GM21528 (cell line): ENCODE measurements at regions not wholly inside any gene's neighbourhood (a gene's known extent, or its start where the extent isn't known, plus 50 kb on each side); places are given as distances from the start of the nearest gene placed in this dataset.
A peak's percentile ranks its signal among the peaks of the same experiment; 100 is the strongest.
"Not testable (repeated sequence)": the region's sequence is repeated elsewhere in the genome, so short reads cannot be mapped to it uniquely, and the experiment has no call there.

Experiments used
- ATAC-seq: cut with Tn5 transposase; IDR thresholded peaks from one replicate; pipeline ENCODE4 v1.9.1; 2021; ENCODE audit warnings: mild to moderate bottlenecking, moderate library complexity; ENCODE audit not compliant: unreplicated experiment, low FRiP score

DNA sequence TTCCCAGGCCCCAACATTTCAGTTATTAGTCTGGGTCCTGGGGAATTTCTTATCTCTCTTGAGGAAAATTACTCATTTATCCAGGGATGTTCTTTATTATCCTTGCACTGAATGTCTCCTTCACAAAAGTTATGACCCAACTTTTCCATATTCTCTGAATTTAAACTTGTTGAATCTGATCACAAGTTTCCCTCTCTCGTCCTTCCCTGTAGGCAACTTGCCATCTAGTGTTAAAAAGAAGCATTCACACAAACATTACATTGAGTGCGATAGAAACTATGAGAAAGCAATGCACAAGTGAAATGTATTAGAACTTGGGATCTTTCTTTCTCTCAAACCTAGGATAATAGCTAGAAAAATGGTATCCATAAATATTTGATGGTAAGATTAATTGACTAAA is 608.4 kb downstream of the FSCB start:
- ATAC-seq: no peak

DNA sequence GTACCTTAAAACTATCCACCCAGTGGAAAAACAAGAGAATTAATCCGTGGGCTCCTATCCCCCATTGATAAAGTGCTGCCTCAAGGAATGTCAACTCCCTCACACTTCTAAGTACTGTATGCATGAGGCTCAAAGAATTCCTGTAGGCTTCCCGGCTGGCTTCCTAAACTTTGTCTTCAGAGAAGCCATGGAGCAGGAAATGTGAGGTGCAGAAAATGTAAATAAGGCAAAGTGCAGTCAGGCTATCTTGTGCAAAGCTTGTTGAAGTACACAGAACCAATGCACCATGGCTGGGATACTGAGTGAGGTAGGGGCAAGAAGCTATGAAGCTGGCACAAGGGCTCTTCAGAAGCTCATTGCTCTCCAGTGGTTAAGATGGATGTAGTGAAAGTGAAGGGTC is 611.0 kb downstream of the FSCB start:
- no peak for ATAC-seq

DNA sequence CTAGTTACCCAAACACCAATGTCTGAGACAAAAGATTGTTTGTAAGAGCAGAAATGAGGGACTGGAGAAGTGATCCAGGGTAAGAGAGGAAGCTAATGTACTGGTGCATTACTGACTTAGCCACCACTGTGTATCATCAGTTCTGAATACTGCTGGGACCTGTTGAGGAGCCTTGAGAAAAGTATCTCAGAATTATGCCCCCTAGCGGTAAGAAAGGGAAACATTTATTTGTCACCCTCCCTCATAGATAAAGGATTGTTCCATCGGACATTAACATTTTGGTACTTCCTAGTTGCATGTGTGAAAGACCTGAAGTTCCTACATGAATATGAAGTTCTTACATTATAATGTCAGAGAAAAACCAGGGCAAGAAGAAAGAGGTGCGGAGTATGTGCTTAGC is 612.5 kb downstream of the FSCB start:
- ATAC-seq: peak; percentile 87

DNA sequence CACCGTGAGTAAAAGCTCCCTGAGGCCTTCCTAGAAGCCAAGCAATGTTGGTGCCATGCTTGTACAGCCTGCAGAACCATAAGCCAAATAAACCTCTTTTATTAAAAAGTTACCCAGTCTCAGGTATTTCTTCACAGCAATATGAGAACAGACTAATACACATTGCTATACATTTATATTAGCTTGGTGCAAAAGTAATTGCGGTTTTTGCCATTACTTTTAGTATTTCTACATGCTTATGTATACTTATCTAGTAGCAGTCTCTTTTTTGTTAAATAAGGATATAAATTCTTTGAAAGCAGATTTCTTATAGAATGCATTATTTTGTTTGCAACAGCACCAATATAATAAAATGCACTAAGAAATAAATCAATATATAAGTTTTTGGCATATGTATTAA is 619.6 kb downstream of the FSCB start:
- no peak for ATAC-seq

DNA sequence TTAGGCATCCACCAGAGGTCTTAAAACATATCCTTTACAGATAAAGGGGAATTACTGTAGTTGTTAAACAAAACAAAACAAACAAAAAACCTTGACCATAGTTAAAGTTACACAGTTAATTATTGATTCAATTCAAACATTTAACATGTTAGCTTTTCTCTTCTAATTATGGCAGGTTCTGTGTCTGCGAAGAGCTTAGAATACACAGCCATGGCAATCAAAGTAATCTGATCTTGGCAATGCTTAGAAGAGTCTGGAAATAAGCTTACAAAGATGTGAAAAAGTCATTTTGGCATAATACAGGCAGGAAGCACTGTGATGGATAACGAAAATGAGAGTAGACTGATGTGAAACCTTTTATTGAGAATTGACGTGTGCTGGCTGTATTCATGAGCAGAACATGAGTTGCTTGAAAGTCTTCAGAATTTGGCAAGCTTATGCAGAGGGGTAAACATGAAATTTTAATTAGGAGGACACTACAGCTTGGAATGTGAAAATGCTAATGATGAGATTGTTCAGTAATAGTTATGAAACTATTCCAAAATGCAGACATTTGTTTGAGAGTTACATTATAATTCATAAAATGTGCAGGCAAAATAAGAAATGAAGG is 629.6 kb downstream of the FSCB start:
- ATAC-seq: no peak

DNA sequence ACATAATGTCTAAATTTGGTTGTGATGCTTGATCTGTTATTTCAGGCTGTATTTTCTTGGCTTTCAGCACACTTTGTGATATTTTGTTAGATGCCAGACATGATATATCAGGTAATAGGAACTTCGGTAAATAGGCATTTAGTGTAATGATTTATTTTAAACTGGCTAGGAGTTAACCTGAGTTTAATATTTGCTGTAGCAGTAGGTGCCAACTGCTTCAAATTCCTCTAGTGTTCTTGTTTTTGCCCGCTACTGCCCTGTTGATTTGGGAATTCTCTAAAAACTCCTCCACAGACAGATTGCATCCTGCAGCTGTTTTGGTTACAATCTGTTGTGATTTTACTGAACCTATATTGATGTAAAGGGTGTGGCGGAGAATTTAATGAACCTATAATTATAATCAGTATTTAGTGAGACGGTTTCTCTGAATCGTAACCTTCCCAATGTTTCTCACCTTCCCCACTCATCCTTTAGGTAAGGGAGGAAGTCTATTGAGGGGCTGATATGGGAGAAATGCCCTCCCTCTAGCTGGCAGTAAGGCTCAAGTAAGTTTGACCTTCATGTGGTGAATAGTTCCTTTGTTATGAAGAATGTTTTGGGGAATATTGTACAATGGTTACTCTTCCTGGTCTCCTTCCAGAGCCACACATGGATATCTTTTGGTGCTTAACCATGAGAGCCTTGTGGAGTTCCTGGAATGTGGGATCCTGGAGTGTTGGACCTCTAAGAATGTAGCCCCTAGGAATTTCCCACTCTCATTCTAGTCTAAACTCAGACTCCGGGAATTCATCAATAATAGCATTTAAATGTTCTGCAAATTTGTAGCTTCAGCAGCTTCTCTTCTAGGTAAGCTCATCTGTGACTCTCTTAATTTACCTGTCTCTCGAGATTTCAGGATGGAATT is 634.1 kb downstream of the FSCB start:
- no peak for ATAC-seq

DNA sequence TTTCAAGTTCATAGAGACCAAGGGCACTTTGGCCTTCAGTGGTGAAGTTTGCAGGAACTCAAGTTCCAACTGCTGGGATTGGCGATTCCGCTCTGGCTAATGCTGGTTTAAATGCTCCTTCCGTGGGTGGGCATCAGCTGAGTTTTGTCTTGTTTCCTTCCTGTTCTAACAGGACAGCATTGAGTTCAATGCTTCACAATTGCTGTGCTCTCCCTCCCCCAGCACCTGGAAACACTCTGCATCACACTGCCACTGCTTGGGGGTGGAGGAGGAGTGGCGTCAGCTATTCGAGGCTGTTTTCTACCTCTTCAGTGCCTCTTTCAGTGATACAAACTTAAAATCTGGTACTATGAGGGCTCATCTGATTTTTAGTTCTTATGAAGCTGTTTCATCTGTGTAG is 634.9 kb downstream of the FSCB start:
- no peak for ATAC-seq

DNA sequence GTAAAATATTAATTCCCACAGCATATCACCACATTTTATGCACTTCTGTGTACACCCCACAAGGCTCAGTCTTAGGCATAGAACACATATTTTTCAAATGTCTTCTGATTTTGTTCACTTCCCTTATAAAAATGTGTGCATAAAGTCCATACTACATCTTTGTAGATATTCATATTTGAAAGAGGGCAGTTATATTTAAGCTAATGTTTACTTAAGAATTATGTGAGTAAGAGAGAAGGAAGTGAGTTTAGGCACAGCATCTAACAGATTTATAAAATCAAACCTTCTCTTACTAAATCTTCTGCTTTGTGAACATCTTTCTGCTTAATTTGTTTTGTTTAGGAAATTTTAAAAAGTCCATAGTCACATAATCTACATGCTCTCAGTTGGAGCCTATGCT is 648.1 kb downstream of the FSCB start:
- no peak for ATAC-seq

DNA sequence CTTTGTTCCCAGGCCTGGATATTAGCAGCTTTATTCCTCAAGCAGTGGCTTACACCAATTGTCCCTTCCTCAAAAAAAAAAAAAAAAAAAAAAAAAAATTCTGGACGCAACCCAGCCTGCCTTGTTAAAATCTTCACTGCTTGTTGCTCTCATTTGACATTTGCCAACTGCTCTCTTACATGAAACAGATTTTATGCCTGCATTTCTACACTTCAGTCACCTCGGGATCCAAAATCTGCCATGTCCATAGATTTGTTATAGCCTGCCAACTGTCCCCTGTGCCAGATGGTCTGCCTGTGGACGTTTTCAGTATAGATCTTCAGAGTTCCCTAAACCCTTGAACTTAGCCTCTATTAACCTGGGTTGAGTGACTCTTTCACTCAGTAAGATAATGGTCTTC is 651.5 kb downstream of the FSCB start:
- no peak for ATAC-seq

DNA sequence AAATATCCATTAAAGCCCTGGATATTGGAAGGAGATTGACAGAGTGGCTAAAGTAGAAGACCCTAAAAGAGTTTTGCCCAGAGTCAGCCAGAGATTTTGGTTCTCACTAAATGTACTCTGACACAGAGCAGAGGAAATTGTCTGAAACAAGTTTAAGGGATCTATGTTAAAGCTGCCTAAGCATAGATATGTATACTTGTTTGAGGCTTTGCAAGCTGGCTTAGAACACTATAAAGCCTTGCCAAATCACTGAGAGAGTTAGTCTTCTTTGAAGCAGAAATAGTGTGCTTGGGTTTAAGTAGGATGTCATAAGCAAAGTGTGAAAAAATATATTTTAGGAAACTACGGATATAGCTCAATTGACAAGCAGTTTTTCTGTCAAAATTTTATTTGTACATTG is 653.5 kb downstream of the FSCB start:
- no peak for ATAC-seq

DNA sequence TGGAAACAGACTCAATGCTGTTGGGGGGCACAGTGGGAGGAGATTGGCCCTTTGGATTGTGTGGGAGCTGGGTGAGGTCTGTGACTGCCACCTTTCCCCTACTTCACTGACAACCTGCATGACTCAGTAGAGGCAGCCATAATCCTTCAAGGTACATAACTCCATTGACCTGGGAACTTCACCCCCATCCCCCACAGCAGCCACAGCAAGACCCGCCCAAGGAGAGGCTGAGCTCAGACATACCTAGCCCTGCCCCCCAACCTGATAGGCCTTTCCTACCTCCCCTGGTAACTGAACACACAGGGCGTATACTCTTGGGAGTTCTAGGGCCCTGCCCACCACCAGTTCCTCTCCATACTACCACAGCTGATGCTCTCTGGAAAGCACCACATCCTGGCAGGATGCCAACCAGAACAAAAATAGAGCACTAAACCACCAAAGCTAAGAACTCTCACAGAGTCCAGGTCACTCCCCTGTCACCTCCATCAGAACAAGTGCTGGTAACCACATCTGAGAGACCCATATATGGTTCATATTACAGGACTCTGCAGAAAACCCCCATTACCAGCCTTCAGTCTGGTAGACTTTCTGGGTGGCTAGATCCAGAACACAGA is 703.9 kb downstream of the FSCB start:
- ATAC-seq: no peak

DNA sequence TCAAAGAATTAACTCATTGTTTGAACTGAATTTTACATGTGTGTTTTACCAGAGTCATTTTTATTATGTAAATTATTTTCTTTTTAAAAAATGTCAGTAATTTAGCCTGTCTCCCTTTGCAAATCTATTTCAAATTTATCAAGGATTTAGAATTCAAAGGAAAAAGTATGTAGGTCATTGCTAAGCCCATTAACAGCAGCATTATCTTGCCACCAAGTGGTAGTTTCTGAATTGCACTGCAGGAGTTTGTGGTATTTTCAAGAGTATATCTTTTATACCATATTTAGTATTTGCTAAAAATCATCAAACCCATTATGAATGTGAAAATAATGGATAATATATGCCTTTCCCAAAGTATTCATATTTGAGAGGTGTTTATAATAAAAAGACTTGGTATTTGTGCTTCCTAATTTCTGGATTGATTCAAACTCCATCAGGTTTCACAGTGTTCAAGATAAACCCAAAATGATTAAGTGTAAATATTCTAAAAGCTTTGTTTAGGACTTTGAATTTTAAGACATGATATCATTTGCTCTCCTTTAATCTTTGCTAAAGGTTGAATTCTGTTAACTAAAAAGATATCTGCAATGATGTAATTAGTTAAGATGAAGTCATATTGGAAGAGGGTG is 711.4 kb downstream of the FSCB start:
- ATAC-seq: no peak

DNA sequence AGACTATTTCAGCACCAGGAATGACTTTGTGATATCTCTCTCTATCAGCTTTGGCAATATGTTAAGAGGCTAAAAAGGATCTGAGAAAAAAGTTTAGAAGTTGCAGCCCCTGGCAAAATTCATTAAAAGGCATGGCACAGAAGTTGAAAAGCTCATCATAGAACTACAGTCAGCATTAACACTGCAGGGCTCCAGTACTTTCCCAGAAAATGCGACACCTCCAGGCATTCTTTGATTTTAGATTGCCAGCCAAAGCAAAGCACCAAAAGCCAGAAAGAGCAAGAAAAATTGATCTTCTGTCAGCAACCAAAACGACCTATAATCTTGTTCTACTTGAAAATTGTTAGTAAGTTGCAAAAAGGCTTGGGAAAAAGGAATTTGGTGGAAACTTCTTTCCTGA is 713.5 kb downstream of the FSCB start:
- ATAC-seq: no peak

DNA sequence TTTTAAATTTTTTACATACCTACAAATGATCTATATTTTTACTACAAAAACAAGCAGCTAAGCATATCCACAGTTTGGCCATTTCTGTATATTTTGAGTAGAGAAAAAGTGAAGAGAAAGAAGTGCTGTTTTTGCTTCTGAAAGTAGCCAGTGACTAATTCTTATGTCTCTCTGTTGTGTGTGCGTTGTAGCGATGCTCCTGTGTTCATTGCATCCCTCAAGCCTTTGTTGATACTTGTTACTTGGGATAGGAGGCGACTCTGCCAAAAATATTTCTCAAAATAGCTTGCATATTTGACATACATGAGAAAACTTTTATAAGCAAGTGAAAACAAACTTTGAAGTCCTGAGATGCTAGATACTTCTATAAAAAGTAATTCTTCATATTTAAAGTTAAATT is 714.1 kb downstream of the FSCB start:
- no peak for ATAC-seq

DNA sequence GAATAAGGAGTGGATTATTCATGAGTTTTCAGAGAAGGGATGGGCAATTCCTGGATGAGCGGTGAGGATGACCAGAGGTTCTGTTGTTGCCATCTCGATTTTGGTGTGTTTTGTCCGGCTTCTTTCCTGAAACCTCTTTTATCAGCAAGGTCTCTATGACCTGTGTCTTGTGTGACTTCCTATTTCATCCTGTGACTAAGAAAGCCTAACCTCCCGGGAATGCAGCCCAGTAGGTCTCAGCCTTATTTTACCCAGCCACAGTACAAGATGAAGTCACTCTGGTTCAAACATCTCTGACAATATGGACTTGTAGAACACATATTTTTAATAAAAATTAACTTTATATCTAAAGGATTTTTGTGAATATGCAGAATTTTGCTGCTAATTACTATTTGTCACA is 716.4 kb downstream of the FSCB start:
- ATAC-seq: no peak

DNA sequence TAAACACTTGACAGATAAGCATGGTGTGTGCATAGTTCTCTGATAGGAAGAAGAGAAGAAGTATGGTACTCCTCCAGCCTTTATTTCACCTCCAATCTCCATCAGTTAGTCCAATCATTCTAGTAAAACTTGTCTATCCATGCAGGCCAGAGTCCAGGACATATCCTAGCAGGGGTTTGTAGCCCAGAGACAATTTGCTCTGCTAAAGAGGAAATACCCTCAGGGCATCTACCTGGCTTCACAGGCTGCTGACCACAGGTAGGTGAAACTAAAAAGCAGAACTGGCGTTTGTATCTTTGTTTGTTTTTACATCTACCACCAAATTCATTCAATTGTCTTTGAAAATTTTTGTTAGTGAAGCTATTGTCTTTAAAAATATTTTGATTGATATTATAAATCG is 717.6 kb downstream of the FSCB start:
- no peak for ATAC-seq

DNA sequence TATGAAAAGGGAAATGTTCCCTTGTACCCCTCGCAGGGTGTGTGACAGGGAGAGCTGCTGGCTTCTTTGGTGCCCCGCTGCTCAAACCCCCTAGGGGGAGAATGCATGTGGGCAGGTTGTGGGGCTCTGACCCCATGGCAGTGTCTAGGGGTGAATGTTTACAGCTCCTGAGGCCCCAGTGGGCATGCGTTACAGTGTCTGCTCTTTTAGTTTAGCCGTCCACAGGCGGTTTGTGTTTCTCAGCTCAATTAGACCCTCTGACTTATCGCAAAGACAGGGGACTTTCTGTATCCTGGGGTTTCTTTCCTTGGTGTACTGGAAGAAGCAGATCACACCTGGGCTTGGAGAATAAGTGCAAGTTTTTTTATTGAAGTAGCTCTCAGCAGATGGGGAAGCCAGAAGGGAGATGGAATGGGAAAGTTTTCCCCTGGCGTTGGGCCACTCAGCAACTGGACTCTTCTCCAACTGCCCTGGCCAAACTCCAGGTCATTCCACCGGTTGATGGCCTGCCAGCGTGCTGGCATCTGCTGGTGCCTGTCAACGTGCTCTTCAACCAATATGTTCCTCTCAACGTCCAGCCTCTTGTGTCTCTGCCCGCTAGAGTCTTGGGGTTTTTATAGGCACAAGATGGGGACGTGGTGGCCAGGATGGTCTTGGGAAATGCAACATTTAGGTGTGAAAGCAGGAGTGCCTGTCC is 720.9 kb downstream of the FSCB start:
- ATAC-seq: no peak

DNA sequence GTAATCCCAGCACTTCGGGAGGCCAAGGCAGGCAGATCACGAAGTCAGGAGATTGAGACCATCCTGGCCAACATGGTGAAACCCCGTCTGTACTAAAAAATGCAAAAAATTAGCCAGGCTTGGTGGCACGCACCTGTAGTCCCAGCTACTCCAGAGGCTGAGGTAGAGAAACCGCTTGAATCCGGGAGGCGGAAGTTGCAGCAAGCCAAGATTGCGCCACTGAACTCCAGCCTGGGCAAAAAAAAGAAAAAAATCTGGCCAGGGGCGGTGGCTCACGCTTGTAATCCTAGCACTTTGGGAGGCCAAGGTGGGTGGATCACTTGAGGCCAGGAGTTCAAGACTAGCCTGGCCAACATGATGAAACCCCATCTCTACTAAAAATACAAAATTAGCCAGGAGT is 722.7 kb downstream of the FSCB start:
- ATAC-seq: not testable (repeated sequence)

DNA sequence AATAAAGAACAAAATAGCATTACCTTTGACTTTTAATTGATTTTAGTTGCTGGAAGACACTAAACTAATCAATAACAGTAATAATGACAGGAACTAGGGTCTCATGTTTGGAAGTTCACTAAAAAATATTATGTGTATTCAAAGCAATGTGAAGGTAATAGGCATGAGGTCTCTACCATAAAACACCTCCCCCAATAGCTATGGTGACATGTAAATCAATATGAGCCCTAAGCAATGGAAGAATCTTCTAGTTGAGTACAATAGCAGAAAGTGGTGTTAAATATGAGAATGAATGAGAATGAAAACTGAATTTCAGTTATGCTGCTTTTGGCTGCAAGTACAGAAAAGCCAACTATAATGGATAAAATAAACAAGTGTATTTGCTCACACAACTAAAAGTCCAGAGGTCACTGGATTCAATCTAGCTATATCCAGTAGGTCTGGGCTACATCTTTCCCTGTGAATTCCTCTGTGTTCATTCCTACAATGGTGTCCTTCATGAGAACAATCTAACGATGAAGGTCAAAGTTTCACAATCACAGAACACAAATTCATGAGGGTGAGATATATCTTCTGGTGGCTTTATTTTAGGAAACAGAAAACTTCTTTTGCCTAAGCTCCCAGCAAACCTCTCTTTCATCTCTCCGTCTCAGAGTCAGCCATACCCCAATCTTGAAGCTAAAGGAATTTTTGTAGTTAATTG is 728.0 kb downstream of the FSCB start:
- ATAC-seq: no peak

DNA sequence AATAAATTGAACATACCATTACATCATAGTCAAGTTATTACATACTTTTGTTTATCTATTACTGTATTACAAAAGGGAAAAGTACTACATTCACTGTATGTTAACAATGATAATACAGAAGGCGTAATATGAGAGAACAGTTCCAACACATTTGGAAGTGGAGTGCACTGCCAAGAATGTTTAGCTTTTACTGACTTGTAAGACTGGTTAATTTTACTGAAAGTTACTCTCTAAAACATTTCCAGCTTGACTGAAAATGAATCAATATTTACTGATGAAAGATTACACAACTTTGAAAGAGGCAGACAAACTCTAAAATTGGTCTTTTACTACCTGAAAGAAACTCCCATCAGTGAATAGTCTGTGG is 728.5 kb downstream of the FSCB start:
- ATAC-seq: no peak
